Lung (tissue), 11 donors: ENCODE measurements at regions not wholly inside any gene's neighbourhood (a gene's known extent, or its start where the extent isn't known, plus 50 kb on each side); places are given as distances from the start of the nearest gene placed in this dataset.
"Not testable (repeated sequence)": the region's sequence is repeated elsewhere in the genome, so short reads cannot be mapped to it uniquely, and the experiment has no call there.

Experiments
- ATAC-seq: fragments of 200-7000 bp; cut with Tn5 transposase; one replicate; pipeline ENCODE4 v1.9.1; 2020; ENCODE audit warnings: moderate number of reproducible peaks; ENCODE audit not compliant: insufficient read depth, low FRiP score
- DNase-seq, 3 donors: peaks; one replicate each; pipeline ENCODE4 v3.0.0-alpha.2; 2013 to 2017
- H3K27ac ChIP-seq, 2 donors: one replicate each; pipeline ENCODE4 v1.5.1; 2013; ENCODE audit warnings: mild to moderate bottlenecking in 2 of 2, moderate library complexity in 2 of 2, control low read depth in 1 of 2, inconsistent platforms in 1 of 2, low read depth in 1 of 2, low read length in 1 of 2
- H3K27me3 ChIP-seq, 3 donors: one replicate each; pipeline ENCODE4 v1.5.1; 2013; ENCODE audit warnings: low read length in 2 of 3; ENCODE audit not compliant: control insufficient read depth in 3 of 3, insufficient read depth in 3 of 3
- H3K36me3 ChIP-seq, 4 donors: one replicate each; pipeline ENCODE4 v1.5.1; 2013; ENCODE audit warnings: low read length in 4 of 4, mild to moderate bottlenecking in 1 of 4, moderate library complexity in 1 of 4; ENCODE audit not compliant: control insufficient read depth in 4 of 4, insufficient read depth in 4 of 4
- H3K4me1 ChIP-seq, 5 donors: one replicate each; pipeline ENCODE4 v1.5.1; 2013; ENCODE audit warnings: low read length in 5 of 5, mild to moderate bottlenecking in 2 of 5, moderate library complexity in 1 of 5; ENCODE audit not compliant: control insufficient read depth in 5 of 5, insufficient read depth in 5 of 5
- H3K4me3 ChIP-seq: one replicate; pipeline ENCODE4 v1.5.1; 2013; ENCODE audit warnings: mild to moderate bottlenecking, control low read depth, moderate library complexity
- H3K9ac ChIP-seq, 2 donors: one replicate each; pipeline ENCODE4 v1.5.1; 2013; ENCODE audit warnings: low read length in 2 of 2, control low read depth in 1 of 2; ENCODE audit not compliant: insufficient read depth in 1 of 2
- H3K9me3 ChIP-seq, 4 donors: one replicate each; pipeline ENCODE4 v1.5.1; 2013; ENCODE audit warnings: low read length in 3 of 4, mild to moderate bottlenecking in 1 of 4, moderate library complexity in 1 of 4; ENCODE audit not compliant: control insufficient read depth in 4 of 4, insufficient read depth in 3 of 4
- CTCF ChIP-seq: IDR thresholded peaks from 2 replicates; pipeline ENCODE4 v1.5.1; 2012; ENCODE audit warnings: mild to moderate bottlenecking; ENCODE audit errors: control extremely low read depth, extremely low read depth
- WGBS, 2 donors: extraction: QIAGEN DNeasy Blood & Tissue Kit; methylation state at CpG; one replicate each; pipeline ENCODE4 v1.1.7; 2013; 5-methylcytosine and 5-hydroxymethylcytosine counted together
- donor health status: control.
- donor health status: control.
- donor health status: Bipolar disorder and iron deficiency.
- donor health status: healthy.
- donor health status: DM: yes; HTN: yes; CAD: no.

- H3K4me3 ChIP-seq = no peak overlapping the region
- no peak overlapping the region for H3K9ac ChIP-seq
- H3K9me3 ChIP-seq = peaks cover 0 to 3% (median 0%) of the 10 kb centered on the region in 4 donors
- H3K27ac ChIP-seq = no peak overlapping the region
- no peaks in the 10 kb centered on the region for H3K4me1 ChIP-seq
- H3K36me3 ChIP-seq = no peaks in the 10 kb centered on the region
- H3K27me3 ChIP-seq = no peaks in the 10 kb centered on the region
- 80 to 88% methylated on average over 2 of the region's 2 CpGs for WGBS, 2 donors
- ATAC-seq (no peak), DNase-seq (no peak)
- TF ChIP-seq CTCF = no peak
Observed at GRCh38 chr2:23050388-23050787, 334.6 kb upstream of the KLHL29 start.

GRCh38 chr2:23053601-23054000, 331.4 kb upstream of the KLHL29 start:
- no peaks in the 10 kb centered on the region for H3K36me3 ChIP-seq
- no peaks in the 10 kb centered on the region for H3K4me1 ChIP-seq
- no peak for DNase-seq
- H3K9me3 ChIP-seq = peaks cover 0 to 3% (median 0%) of the 10 kb centered on the region in 4 donors
- TF ChIP-seq CTCF = no peak
- no peaks in the 10 kb centered on the region for H3K27me3 ChIP-seq
- no peak overlapping the region for H3K9ac ChIP-seq
- H3K4me3 ChIP-seq = no peak overlapping the region
- no peak overlapping the region for H3K27ac ChIP-seq
- ATAC-seq = no peak
- 82 to 85% methylated on average over 2 of the region's 2 CpGs for WGBS, 2 donors

GRCh38 chr2:23055251-23055650, 329.7 kb upstream of the KLHL29 start:
- DNase-seq (no peak), ATAC-seq (no peak)
- Histone ChIP-seq H3K9me3 (peaks cover 0 to 3% (median 0%) of the 10 kb centered on the region in 4 donors), H3K36me3 (no peaks in the 10 kb centered on the region), H3K9ac (no peak overlapping the region), H3K4me1 (no peaks in the 10 kb centered on the region), H3K27me3 (no peaks in the 10 kb centered on the region), H3K4me3 (no peak overlapping the region), H3K27ac (no peak overlapping the region)
- TF ChIP-seq CTCF = no peak
- WGBS, 2 donors = 77 to 85% methylated on average over 4 of the region's 4 CpGs

GRCh38 chr2:23056846-23057245, 328.1 kb upstream of the KLHL29 start:
- WGBS, 2 donors = 74 to 85% methylated on average over 4 of the region's 4 CpGs
- not testable (repeated sequence) for H3K4me3 ChIP-seq, DNase-seq, H3K27me3 ChIP-seq, H3K4me1 ChIP-seq, H3K36me3 ChIP-seq, H3K27ac ChIP-seq, H3K9me3 ChIP-seq, ATAC-seq, H3K9ac ChIP-seq
